IPS DF 4.7 (cell line): ENCODE measurements at regions not wholly inside any gene's neighbourhood (a gene's known extent, or its start where the extent isn't known, plus 50 kb on each side); places are given as distances from the start of the nearest gene placed in this dataset.

Experiments
- DNase-seq: peaks from one replicate; pipeline ENCODE4 v3.0.0-alpha.2; 2013; ENCODE audit warnings: low spot score; ENCODE audit errors: extremely low read depth

- no peak for DNase-seq
Observed at GRCh38 chrX:125782184-125782583, 383.9 kb downstream of the DCAF12L2 start.

DNA sequence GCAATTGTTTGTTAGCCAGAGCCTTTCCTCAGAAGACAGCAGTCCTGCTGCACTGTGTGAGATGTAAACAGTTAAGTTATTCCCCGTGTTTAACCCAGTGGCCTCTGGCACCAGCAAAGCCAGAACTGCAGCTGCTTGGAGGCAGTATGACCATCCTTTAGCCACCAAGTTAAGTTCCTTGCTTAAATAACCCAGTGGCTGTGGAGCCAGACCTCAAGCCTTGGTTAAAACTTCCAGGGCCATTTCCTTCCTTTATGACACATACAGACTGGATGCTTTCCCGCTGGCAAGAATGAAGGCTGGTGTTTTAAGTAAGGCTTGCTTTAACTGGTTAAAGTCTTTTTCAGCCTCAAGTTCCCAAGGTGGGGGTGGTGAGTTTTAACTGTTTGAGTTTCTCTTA, 379.8 kb downstream of the DCAF12L2 start:
- DNase-seq = no peak

- no peak for DNase-seq
Observed at GRCh38 chrX:125791787-125792186, 374.3 kb downstream of the DCAF12L2 start.

DNA sequence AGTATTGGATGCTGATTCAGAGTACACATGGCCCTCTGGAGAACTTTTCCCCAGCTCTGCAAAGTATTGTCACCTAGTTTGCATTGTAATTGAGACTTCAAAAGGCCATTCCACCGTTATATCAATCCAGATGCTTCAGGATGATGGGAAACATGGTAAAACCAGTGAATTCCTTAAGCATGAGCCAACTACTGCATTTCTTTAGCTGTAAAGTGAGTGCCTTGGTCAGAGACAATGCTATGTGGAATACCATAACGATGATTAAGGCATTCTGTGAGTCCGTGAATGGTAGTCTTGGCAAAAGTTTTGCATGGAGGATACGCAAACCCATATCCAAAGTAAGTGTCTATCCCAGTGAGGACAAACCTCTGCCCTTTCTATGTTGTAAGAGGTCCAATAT, 355.2 kb downstream of the DCAF12L2 start:
- DNase-seq = no peak

GRCh38 chrX:125826080-125826479, 340.0 kb downstream of the DCAF12L2 start:
- DNase-seq = no peak

DNA sequence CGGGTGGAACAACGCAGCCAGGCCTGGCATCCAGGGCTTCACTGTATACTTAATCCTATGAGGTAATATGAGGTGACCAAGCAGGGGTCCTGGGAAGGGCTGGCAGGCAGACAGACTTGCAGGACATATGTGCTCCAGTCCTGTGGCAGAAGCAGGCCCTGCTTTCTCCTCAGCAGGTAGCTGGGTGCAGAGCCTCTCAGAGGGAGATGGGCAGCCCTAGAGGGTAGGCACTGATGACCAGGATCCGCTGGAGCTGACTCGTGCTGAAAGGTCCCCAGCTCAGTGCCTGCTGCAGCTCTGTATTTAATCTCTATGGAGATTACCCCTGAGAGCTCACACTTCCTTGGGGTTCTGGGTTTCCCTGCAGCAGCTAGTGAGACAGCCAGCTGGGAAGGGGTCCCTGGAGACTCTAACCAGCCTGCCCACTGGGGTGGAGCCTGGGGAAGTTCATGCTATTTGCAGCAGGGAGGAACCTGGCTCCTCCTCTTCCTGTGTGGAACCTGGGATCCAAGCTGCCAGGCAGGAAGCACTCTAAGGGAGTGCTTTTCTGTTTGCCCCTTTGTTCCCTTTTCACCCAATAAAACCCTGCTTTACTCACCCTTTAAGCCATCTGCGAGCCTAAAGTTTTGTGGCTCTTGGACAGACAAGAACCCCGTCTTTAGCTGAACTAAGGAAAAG, 339.2 kb downstream of the DCAF12L2 start:
- DNase-seq = no peak

- no peak for DNase-seq
Observed at GRCh38 chrX:125846271-125846670, 319.8 kb downstream of the DCAF12L2 start.

DNA sequence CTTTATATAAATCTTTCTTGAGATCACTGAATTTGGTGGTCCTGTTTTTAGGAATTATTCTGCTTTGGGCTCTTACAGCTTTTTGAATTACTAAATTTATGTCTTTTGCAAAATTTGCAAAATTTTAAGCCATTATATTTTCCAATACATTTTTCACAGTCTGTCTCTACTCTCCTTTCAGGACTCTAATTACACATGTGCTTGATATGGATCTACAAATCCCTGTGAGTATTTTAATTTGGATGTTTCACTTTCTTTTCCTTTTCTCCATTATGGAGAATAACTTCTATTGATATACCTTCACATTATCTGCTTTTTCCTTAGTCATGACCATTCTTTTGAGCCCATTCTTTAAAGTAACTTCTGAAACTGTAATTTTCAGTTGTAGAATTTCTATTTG, 315.4 kb downstream of the DCAF12L2 start:
- no peak for DNase-seq

- DNase-seq = no peak
Observed at GRCh38 chrX:125883169-125883568, 282.9 kb downstream of the DCAF12L2 start.

DNA sequence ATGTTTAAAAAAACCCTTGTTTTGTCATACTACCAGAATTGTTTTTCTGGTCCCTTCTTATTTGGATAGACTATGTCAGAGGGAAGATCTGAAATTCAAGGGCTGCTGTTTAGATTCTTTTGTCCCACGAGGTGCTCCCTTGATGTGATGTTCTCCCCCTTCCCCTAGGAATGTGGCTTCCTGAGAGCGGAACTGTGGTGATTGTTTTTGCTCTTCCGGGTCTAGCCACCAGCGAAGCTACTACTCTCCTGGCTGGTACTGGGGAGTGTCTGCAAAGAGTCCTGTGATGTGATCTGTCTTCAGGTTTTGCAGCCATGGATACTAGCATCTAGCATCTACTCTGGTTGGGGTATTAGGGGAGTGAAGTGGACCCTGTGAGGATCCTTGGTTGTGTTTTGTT, 271.1 kb downstream of the DCAF12L2 start:
- no peak for DNase-seq

GRCh38 chrX:125895518-125895917, 270.6 kb downstream of the DCAF12L2 start:
- DNase-seq = no peak

DNA sequence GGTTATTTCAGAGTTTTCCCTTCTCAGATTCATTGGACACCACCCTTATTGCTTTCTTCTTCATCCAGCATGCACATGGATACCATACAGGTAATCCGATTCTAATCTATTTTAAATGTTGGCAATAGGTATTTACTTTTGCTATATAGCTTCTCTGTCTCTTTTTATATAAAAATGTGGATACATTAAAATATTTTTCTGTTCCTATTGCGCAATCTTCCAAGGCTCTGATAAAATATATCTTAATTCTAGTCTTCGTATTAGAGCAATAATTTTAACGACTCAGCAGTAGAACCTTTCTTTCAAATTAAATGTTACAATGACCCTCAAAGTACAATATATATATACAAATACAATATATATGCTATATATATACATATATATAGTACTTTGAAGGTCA, 239.8 kb downstream of the DCAF12L2 start:
- no peak for DNase-seq

- DNase-seq = no peak
Observed at GRCh38 chrX:125940985-125941384, 225.1 kb downstream of the DCAF12L2 start.

- no peak for DNase-seq
Observed at GRCh38 chrX:125947501-125947900, 218.6 kb downstream of the DCAF12L2 start.

DNA sequence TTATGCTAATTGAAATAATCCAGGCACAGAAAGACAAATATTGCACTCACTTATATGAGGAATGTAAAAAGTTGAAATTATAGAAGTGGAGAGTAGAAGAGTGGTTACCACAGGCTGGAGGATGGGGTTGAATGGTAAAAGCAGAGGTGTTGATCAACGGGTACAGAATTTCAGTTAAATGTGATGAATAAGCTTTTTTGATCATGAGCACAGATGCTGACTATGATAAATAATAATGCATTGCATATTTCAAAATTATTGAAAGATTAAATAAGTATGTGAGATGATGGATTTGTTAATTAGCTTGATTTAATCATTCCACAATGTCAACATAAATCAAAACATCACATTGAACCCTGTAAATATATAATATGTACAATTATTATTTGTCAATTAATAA, 213.1 kb downstream of the DCAF12L2 start:
- no peak for DNase-seq

DNA sequence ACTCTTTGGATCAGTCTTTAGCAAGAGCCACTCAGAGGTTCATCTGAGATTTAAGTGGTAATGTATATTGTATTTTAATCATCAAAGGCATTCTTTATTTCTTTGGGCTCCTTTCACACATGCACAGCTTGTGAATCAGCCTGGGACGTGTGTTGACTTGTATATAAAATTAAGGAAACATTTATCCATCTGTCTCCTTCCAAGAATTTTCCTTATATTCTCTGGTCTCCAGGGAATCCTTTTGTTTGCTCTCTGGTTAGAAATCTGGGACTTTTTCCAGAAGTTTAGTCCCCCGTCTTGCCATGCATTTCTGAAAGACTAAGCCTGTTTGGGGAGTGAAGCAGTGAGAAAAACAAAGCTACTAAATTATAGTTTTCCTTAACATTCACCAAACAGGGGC, 212.3 kb downstream of the DCAF12L2 start:
- no peak for DNase-seq

GRCh38 chrX:125954236-125954635, 211.9 kb downstream of the DCAF12L2 start:
- DNase-seq = no peak

GRCh38 chrX:125977851-125978250, 188.2 kb downstream of the DCAF12L2 start:
- DNase-seq = no peak

DNA sequence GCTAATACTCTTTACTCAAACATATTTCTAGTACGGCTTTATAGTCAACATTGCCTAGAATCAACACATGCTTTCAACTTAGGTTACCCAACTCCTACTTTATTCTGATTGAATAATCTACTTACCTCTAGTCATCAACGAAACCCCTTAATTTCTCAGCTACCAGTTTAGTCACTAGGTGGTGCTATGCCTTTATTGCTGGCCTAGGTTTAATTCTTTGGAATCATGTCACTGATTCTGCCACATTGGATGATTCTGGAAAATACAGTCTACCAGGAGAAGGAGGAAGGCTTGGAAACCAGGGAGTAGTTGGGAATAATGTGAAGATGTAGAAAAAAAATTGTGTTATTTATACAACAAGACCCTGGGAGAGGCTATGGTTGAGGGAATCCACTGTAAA, 167.7 kb downstream of the DCAF12L2 start:
- DNase-seq = peak; percentile 5

GRCh38 chrX:126027229-126027628, 138.9 kb downstream of the DCAF12L2 start:
- DNase-seq = no peak

GRCh38 chrX:126030021-126030420, 136.1 kb downstream of the DCAF12L2 start:
- DNase-seq = no peak

- no peak for DNase-seq
Observed at GRCh38 chrX:126063984-126064383, 102.1 kb downstream of the DCAF12L2 start.

- DNase-seq = no peak
Observed at GRCh38 chrX:126064901-126065541, 101.1 kb downstream of the DCAF12L2 start.
